ENCODE measurements at regions not wholly inside any gene's neighbourhood (a gene's known extent, or its start where the extent isn't known, plus 50 kb on each side); places are given as distances from the start of the nearest gene placed in this dataset.

DNA sequence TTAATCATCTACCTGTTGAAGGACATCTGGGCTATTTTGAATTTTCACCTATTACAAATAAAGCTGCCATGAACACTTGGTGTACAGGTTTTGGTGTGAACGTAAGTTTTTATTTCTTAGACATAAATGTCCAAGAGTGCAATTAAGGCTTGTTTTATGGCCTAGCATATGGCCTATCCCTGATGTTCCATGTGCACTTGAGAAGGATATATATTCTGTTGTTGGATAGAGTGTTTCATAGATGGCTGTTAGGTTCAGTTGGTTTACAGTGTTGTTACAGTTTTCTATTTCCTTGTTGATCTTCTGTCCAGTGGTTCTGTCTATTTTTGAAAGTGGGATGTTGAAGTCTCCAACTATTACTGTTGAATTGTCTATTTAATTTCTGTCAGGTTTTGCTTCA is 61.2 kb upstream of the NFASC start:
- CTCF ChIA-PET: no interaction called here
- ATAC-seq: no peak

DNA sequence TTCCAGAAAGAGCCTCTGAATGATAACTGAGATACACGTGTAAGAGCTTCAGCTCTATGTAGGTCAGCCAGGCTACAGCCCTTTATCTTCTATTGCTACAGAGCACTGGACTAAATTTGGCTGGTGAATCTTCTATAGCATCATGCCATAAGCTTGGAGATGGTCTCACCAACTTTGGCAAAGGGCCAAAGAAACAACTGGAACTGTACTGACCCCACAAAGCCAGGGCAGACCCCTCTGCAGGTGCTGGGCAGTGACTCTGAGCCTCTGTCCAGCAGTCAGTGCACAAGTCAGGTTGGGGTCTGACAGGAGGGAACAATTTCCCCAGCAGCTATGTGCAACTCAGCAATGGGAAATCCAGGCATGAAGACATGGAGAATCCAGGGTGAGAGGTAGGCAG is 57.8 kb upstream of the NFASC start:
- Histone ChIP-seq H3K4me1 (ENCODE audit: insufficient read depth, low read length) (no peaks in the 10 kb centered on the region), H4K20me1 (ENCODE audit: low read length) (no peaks in the 10 kb centered on the region), H3K27ac (ENCODE audit: low read length) (no peak overlapping the region), H3K9me2 (replicated peaks; ENCODE audit: low read length) (no peaks in the 10 kb centered on the region), H3K79me2 (ENCODE audit: low read length) (no peaks in the 10 kb centered on the region), H3K4me3 (ENCODE audit: low read length) (no peak overlapping the region), H3K36me3 (ENCODE audit: low read depth, low read length) (no peaks in the 10 kb centered on the region), H3F3A (ENCODE audit: low read length, unreplicated experiment) (no peaks in the 10 kb centered on the region), H3K9ac (ENCODE audit: low read length) (no peak overlapping the region), H3K27me3 (ENCODE audit: low read length) (peaks cover 48% of the 10 kb centered on the region), H3K4me2 (ENCODE audit: low read length) (no peak overlapping the region), H2AFZ (ENCODE audit: low read length) (no peak overlapping the region), H3K9me3 (ENCODE audit: low read length) (no peaks in the 10 kb centered on the region)
- no peak for DNase-seq
- ChIA-PET CTCF (interaction anchor here (1.2 kb wide), 1 partner anchor 10 kb away, joined by 3 read pairs; no protein-coding TSS in a partner anchor), POLR2A (ENCODE audit: unreplicated experiment) (no interaction called here)
- BruUV-seq (replicated peaks): no TSS peak
- TF ChIP-seq EZH2phosphoT487 (IDR thresholded peaks at IDR 0.05; ENCODE audit: borderline replicate concordance, low read length) (no peak), EZH2 (IDR thresholded peaks at IDR 0.05; ENCODE audit: low read length, unreplicated experiment) (no peak)
- TF ChIP-seq, protein P1, sequence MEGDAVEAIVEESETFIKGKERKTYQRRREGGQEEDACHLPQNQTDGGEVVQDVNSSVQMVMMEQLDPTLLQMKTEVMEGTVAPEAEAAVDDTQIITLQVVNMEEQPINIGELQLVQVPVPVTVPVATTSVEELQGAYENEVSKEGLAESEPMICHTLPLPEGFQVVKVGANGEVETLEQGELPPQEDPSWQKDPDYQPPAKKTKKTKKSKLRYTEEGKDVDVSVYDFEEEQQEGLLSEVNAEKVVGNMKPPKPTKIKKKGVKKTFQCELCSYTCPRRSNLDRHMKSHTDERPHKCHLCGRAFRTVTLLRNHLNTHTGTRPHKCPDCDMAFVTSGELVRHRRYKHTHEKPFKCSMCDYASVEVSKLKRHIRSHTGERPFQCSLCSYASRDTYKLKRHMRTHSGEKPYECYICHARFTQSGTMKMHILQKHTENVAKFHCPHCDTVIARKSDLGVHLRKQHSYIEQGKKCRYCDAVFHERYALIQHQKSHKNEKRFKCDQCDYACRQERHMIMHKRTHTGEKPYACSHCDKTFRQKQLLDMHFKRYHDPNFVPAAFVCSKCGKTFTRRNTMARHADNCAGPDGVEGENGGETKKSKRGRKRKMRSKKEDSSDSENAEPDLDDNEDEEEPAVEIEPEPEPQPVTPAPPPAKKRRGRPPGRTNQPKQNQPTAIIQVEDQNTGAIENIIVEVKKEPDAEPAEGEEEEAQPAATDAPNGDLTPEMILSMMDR (conservative IDR thresholded peaks at IDR 0.05; ENCODE audit: low read depth, low read length): no peak
- ATAC-seq: no peak
- intact Hi-C loops (cut with micrococcal nuclease): no loop called here

More for the DNA sequence above, 61.2 kb upstream of the NFASC start:
- BruUV-seq (replicated peaks): no TSS peak
- no peaks in the 10 kb centered on the region for H3K79me2 ChIP-seq (ENCODE audit: low read length)
- no peak overlapping the region for H2AFZ ChIP-seq (ENCODE audit: low read length)
- TF ChIP-seq, protein P1 (conservative IDR thresholded peaks at IDR 0.05; ENCODE audit: low read depth, low read length): no peak
- no peak for TF ChIP-seq EZH2phosphoT487 (IDR thresholded peaks at IDR 0.05; ENCODE audit: borderline replicate concordance, low read length)
- no peak for TF ChIP-seq EZH2 (IDR thresholded peaks at IDR 0.05; ENCODE audit: low read length, unreplicated experiment)
- POLR2A ChIA-PET (ENCODE audit: unreplicated experiment): no interaction called here
- H3K9ac ChIP-seq (ENCODE audit: low read length): no peak overlapping the region
- H3F3A ChIP-seq (ENCODE audit: low read length, unreplicated experiment): no peaks in the 10 kb centered on the region
- no peak overlapping the region for H3K4me3 ChIP-seq (ENCODE audit: low read length)
- H3K36me3 ChIP-seq (ENCODE audit: low read depth, low read length): no peaks in the 10 kb centered on the region
- no peaks in the 10 kb centered on the region for H3K9me3 ChIP-seq (ENCODE audit: low read length)
- no peak overlapping the region for H3K4me2 ChIP-seq (ENCODE audit: low read length)
- no peak overlapping the region for H3K27ac ChIP-seq (ENCODE audit: low read length)
- no peak for DNase-seq
- intact Hi-C loops (cut with micrococcal nuclease): loop anchor here (5.0 to 10.0 kb wide), 3 partner anchors 253 to 448 kb away; no protein-coding TSS in a partner anchor
- H4K20me1 ChIP-seq (ENCODE audit: low read length): no peaks in the 10 kb centered on the region
- peaks cover 17% of the 10 kb centered on the region for H3K27me3 ChIP-seq (ENCODE audit: low read length)
- peaks cover 5% of the 10 kb centered on the region; the same call in 1 of the 2 replicates for H3K4me1 ChIP-seq (ENCODE audit: insufficient read depth, low read length)
- no peaks in the 10 kb centered on the region for H3K9me2 ChIP-seq (replicated peaks; ENCODE audit: low read length)

DNA sequence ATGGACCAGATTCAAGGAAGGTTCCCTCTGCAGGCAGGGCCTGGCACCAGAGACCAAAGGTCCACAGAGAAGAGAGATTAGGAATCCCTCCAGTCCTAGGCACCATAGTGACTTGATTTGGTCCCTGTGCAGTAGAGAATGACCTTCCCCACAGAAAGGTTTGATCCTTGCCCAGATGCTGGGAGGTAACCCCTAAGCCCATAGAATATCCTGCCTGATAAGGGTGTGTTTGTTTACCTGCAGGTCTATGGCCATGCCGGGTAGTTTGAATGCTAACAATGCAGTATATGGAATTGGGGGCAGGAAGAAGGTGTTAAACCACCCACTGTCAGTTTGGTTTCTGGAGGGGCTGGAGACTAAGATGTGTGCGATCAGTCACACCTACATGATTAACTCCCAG is 57.1 kb upstream of the NFASC start:
- Histone ChIP-seq H3F3A (ENCODE audit: low read length, unreplicated experiment) (no peaks in the 10 kb centered on the region), H3K9me2 (replicated peaks; ENCODE audit: low read length) (no peaks in the 10 kb centered on the region), H3K9me3 (ENCODE audit: low read length) (no peaks in the 10 kb centered on the region), H3K36me3 (ENCODE audit: low read depth, low read length) (no peaks in the 10 kb centered on the region), H3K79me2 (ENCODE audit: low read length) (no peaks in the 10 kb centered on the region), H3K4me2 (ENCODE audit: low read length) (no peak overlapping the region), H2AFZ (ENCODE audit: low read length) (no peak overlapping the region), H3K27ac (ENCODE audit: low read length) (no peak overlapping the region), H3K27me3 (ENCODE audit: low read length) (peaks cover 54% of the 10 kb centered on the region), H4K20me1 (ENCODE audit: low read length) (no peaks in the 10 kb centered on the region), H3K4me1 (ENCODE audit: insufficient read depth, low read length) (no peaks in the 10 kb centered on the region), H3K4me3 (ENCODE audit: low read length) (no peak overlapping the region), H3K9ac (ENCODE audit: low read length) (no peak overlapping the region)
- TF ChIP-seq EZH2phosphoT487 (IDR thresholded peaks at IDR 0.05; ENCODE audit: borderline replicate concordance, low read length) (no peak), EZH2 (IDR thresholded peaks at IDR 0.05; ENCODE audit: low read length, unreplicated experiment) (no peak)
- TF ChIP-seq, protein P1 (conservative IDR thresholded peaks at IDR 0.05; ENCODE audit: low read depth, low read length): no peak
- ChIA-PET CTCF (interaction anchor here (1.2 kb wide), 1 partner anchor 9 kb away, joined by 3 read pairs; no protein-coding TSS in a partner anchor), POLR2A (ENCODE audit: unreplicated experiment) (no interaction called here)
- intact Hi-C loops (cut with micrococcal nuclease): no loop called here
- no peak for ATAC-seq
- DNase-seq: no peak
- BruUV-seq (replicated peaks): no TSS peak
